Central memory CD4-positive, alpha-beta T cell (primary cell): ENCODE measurements at regions not wholly inside any gene's neighbourhood (a gene's known extent, or its start where the extent isn't known, plus 50 kb on each side); places are given as distances from the start of the nearest gene placed in this dataset.
"Not testable (repeated sequence)": the region's sequence is repeated elsewhere in the genome, so short reads cannot be mapped to it uniquely, and the experiment has no call there.

ENCODE experiments used
- DNase-seq: peaks from one replicate; pipeline ENCODE4 v3.0.0; 2022

DNA sequence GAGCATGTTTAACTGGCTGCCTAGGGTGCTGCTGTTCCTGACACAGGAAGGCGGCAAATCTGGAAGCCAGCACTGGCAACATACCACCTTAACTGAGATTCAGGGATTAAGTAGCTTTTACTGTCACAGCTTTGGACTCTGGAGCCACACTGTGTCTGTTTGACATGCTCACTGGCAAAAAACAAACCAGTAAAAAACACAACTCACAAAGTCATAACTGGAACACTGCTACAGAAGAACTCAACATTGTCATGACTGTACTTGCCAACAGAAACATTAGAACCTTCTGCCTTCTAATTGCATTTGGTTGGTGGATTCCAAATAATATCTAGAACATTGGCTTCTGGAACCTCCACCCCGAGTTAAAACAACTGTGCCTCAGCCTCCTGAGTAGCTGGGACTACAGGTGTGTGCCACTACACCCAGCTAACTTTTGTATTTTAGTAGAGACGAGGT is 117.6 kb downstream of the TTC6 start:
- DNase-seq: no peak

DNA sequence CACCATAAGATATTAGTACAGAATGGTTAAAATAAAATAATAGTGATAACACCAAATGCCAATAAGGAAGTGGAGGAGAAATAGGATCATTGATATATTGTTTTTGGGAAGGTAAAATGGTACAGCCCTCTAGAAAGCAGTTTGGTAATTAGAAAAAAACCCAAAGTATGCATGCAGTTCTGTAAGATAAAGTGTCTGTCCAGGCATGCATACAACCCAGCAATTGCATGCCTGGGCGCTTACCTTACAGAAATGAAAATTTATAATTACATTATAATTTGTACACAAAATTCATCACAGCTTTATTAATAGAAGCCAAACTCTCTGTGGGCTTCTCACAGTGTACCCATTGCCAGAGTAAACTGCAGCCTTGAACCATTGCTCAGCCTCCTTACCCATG is 124.7 kb downstream of the TTC6 start:
- no peak for DNase-seq

DNA sequence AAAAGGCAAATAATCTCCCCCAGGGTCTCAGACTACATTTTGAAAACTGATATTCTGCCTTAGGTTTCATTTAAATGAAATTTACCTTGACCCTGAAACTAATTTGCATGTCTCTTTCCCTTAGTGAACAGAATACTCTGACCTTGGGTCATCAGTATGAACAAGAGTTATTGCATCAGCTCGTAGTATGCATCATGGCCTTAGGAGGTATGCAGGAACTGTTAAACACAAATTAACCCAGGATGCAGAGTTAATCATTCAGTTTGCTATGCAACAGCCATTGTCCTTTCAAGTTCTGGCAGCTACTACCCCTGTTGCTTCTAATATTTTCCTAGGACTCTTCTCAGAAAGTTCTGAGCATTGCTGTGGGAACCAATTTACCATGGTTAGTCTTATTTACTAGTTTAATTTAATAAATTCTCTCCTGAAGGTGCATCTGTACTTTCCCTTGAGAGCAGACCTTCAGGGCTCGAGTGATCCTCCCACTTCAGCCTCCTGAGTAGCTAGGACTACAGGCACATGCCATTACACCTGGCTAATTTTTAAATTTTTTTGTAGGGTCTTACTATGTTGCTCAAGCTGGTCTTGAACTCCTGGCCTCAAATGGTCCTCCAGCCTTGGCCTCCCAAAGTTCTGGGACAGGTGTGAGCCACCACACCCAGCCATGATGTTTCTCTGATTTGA is 126.7 kb downstream of the TTC6 start:
- DNase-seq: no peak

DNA sequence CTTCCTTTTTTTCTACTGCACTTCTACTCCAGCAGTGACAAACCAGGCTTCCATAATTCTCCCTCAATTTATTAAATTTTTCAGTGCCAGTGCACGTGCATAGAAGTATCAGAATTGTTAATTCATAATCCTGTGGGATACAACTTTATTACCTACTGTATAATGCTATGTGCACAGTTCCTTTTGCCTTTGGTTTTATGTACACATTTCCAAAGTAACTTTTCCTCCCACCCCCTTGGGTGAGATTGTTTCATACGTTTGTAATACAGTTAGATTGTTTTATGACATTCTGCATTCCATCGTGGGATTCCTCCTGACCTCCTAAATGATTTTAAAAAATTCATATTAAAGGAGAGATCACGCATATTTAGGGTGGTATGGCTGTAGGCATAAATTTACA is 128.1 kb downstream of the TTC6 start:
- DNase-seq: no peak

DNA sequence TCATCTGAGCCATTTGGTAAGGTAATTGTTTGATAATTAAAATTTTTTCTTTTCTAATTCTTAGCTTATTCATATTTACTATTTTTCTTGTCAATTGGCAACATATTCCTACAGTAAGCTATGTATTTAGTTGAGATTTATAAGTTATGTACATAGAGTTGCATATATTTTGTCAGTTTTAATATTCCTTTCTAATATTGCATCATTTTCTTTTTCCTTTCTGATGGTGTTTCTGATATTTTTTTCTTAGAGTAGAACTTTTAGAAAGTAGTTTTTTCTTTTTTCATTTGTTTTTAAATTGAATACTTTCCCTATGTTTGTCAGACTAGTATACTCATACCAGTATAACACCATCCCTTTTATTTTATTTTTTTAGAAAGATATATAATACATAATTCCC is 131.3 kb downstream of the TTC6 start:
- DNase-seq: no peak

DNA sequence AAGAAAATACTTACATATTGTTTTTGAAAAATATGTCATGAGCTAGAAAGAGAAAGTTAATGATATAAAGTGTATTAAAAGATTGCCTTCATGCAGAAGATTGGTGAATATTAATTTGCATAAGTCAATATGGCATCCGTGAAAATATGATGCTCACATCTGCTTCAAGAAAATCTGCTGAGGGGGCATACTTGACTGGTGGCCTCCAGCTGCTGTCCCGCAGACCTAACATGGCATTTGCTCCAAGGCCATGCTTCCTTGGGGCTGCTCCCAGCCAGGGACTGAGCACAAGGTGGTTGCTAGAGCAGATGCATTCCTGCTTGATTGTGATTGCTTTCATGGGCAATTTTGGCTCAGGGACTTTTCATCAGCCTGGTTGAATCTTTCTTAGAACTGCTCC is 133.8 kb downstream of the TTC6 start:
- no peak for DNase-seq

DNA sequence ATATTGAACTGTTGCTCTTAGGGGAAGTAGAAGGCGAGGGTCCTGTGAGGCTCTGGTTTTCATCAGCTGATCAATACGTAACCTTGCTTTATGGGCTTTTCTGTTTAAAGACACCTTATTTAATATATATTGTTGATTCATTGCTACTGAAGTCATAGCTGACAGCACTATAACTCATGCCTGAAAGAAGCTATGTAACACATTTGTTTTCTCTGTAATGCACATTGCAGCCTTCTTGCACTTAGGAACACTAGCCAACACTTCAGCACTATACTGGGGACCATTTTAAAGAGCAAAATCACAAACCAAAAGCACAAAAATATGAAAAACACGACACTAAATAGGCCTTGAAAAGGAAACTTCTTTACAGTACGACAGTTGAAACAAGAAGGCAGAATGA is 135.7 kb downstream of the TTC6 start:
- DNase-seq: no peak

DNA sequence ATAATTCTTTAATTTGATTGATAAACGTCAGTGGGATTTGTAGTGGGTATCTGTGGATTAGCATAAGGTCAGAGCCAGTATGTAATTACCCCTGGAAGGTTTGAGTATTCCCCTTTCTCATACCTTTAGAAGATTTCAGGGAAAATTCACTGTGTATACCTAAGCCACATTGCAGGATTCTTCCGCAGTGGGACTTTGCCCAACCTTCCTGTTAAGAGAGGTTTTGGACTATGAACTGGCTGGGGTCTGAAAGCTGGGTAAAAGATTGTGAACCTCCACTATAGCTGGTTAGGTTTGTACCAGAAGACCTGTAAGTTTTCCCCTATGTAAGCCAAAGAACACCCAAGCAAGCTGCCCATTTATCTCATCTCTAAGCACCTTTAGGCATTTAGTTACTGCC is 150.2 kb downstream of the TTC6 start:
- no peak for DNase-seq

DNA sequence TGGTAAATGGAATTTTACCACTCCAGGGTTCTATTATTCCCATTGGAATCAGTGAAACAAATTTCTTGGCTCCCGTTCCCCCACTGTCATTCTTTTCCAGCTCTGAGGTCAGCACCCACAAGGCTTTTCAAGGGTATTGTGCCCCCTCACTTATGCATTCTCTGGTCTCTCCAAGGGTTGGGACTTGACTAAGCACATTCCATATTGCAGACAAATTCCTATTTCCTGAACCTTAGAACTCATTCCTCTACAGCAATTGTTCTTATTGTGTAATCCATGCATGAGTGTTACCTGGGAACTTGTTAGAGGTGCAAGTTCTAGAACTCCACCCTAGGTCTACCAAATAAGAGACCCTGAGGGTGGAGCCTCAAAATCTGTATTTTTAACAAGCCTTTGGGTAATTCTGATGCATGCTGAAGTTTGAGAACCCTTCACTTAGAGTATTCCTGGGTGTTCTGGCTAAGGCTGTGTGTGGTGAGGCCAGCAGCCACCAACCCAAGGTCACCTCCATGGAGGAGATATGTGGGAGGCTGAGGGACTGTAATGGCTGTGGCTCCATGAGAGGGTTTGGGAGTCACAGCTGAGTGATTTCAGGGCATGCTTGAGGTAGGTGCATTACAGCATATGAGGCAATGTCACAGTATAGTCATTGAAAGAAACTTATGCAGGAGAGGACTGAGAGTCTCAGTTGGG is 150.9 kb downstream of the TTC6 start:
- DNase-seq: no peak

DNA sequence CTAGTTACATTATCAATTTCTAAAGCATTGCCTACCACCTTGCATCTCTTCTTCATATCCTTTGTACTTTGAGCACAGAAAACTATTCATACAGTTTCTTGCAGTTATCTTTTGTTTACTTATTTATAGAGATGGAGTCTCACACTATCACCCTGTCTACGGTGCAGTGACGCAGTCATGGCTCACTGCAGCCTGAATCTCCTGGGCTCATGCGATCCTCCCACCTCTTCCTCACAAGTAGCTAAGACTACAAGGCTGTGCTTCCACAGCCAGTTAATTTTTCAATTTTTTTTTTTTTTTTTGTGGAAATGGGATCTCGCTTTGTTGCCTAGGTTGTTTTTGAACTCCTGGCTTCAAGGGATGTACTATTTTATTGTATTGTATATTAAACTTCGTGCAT is 158.0 kb downstream of the TTC6 start:
- no peak for DNase-seq

DNA sequence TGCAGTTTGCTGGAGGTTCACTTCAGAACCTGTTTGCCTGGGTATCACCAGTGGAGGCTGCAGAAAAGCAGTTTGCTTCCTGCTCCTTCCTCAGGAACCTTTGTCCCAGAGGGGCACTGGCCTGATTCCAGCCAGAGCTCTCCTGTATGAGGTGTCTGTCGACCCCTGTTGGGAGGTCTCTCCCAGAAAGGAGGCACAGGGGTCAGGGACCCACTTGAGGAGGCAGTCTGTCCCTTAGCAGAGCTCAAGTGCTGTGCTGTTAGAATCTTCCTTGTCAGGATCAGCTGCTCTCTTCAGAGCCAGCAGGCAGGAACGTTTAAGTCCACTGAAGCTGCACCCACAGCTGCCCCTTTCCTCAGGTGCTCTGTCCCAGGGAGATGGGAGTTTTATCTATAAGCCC is 164.8 kb downstream of the TTC6 start:
- not testable (repeated sequence) for DNase-seq

DNA sequence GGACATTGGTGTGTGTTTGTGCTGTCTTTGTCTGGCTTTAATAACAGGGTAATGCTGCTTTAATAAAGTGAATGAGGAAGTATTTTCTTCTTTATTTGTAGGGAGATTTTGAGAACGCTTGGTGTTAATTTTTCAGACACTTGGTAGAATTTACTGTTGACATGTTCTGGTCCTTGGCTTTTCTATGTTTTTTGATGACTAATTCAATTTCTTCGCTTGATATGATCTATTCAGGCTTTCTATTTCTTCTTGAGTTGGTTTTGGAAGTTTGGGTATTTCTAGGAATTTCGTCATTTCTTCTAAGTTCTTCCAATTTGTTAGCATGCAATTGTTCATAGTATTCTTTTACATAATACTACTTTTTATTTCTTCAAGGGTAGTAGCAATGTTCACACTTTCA is 167.8 kb downstream of the TTC6 start:
- no peak for DNase-seq

DNA sequence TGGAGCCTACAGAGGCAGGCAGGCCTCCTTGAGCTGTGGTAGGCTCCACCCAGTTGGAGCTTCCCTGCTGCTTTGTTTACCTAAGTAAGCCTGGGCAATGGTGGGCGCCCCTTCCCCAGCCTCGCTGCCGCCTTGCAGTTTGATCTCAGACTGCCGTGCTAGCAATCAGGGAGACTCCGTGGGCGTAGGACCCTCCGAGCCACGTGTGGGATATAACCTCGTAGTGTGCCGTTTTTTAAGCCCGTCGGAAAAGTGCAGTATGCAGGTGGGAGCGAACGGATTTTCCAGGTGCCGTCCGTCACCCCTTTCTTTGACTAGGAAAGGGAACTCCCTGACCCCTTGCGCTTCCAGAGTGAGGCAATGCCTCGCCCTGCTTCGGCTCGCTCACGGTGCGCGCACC is 176.9 kb downstream of the TTC6 start:
- not testable (repeated sequence) for DNase-seq

DNA sequence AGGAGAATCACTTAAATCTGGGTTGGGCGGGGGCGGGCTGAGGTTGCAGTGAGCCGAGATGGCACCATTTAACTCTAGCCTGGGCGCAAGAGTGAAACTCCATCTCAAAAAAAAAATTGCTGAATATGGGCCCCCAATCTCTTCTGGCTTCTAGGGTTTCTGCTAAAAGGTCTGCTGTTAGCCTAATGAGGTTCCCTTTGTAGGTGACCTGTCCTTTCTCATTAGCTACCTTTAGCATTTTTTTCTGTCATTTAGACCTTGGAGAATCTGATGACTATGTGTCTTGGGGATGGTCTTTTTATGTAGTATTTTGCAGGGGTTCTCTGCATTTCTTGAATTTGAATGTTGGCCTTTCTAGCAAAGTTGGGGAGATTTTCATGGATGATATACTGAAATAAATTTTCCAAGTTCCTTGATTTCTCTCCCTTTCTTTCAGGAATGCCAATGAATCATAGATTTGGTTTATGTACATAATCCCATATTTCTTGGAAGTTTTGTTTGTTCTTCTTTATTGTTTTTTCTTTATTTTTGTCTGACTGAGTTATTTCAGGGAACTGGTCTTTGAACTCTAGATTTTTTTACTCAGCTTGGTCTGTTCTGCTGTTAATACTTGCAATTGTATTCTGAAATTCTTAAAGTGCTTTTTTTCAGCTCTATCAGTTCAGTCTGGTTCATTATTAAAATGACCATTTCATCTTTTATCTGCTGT is 181.5 kb downstream of the TTC6 start:
- no peak for DNase-seq

DNA sequence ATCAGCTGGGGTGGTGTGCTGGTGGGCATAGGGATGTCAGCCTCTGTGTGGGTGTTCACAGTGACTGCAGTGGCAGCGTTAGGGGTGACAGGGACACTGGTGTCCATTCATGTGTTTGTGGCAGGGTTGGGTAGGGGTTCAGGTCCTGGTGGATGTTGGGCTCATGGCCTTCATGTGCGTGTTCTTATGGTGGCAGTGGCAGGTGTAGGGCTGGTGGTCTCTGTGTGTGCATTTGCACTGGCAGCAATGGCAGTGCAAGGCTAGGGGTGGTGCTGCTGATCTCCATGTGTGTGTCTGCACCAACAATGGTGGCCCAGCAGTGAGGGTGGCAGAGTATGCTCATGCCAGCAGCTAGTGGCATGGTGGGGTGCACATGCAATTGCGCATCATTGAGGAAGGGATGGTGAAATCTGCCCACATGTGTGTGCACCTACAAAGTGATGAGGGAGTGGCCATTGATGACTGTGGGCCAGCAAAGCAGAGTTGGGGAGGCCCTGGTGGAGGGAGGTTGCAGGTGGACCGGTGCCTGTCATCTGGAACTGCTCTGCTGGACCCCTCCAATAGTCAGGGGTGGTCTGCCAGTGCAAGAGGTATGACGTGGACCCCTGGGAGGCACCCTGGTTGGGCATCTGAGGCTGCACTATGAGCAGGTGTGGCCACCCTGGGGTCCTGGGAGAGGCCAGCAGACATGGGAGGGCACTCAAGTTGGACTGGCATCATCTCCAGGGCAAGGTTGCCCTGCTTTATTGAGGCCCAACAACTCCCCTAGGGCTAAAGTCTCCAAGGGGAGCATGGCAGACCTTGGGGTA is 182.9 kb downstream of the TTC6 start:
- no peak for DNase-seq

DNA sequence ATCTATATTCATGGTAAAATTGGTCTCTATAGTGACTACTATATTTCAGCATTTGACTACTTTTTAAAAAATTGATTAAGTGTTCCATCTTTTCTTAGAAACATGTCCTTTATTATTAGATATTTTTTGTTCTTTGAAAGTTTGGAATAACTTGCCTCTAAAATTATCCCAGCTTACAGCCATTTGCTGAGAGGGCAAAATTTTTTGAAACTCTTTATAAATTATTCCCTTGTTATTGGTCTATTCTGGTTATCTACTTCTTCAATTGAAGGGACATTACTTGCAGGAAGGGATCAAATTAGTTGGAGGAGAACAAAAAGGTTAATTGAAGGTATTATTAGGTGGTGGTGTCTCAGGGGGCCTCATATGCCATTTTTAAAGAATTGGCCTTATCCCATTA is 184.1 kb downstream of the TTC6 start:
- no peak for DNase-seq

DNA sequence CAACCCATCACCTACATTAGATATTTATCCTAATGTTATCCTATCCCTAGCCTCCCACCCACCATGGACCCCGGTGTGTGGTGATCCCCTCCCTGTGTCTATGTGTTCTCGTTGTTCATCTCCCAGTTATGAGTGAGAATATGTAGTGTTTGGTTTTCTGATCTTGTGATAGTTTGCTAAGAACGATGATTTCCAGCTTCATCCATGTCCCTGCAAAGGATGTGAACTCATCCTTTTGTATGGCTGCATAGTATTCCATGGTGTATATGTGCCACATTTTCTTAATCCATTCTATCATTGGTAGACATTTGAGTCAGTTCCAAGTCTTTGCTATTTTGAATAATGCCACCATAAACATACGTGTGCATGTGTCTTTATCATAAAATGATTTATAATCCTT is 185.3 kb downstream of the TTC6 start:
- DNase-seq: not testable (repeated sequence)

DNA sequence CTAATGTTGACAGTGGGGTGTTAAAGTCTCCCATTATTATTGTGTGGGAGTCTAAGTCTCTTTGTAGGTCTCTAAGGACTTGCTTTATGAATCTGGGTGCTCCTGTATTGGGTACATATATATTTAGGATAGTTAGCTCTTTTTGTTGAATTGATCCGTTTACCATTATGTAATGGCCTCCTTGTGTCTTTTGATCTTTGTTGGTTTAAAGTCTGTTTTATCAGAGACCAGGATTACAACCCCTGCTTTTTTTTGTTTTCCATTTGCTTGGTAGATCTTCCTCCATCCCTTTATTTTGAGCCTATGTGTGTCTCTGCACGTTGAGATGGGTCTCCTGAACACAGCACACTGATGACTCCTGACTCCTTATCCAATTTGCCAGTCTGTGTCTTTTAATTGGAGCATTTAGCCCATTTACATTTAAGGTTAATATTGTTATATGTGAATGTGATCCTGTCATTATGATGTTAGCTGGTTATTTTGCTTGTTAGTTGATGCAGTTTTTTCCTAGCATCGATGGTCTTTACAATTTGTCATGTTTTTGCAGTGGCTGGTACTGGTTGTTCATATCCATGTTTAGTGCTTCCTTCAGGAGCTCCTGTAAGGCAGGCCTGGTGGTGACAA is 188.9 kb downstream of the TTC6 start:
- not testable (repeated sequence) for DNase-seq

DNA sequence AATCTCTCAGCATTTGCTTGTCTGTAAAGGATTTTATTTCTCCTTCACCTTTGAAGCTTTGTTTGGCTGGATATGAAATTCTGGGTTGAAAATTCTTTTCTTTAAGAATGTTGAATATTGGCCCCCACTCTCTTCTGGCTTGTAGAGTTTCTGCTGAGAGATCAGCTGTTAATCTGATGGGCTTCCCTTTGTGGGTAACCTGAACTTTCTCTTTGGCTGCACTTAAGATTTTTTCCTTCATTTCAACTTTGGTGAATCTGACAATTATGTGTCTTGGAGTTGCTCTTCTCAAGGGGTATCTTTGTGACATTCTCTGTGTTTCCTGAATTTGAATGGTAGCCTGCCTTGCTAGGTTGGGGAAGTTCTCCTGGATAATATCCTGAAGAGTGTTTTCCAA is 189.4 kb downstream of the TTC6 start:
- DNase-seq: not testable (repeated sequence)

DNA sequence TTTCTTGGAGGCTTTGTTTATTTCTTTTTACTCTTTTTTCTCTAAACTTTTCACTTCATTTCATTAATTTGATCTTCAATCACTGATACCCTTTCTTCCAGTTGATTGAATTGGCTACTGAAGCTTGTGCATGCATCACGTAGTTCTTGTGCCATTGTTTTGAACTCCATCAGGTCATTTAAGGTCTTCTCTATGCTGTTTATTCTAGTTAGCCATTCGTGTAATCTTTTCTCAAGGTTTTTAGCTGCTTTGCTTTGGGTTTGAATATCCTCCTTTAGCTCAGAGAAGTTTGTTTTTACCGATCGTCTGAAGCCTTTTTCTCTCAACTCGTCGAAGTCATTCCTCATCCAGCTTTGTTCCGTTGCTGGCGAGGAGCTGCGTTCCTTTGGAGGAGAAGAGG is 189.9 kb downstream of the TTC6 start:
- not testable (repeated sequence) for DNase-seq

DNA sequence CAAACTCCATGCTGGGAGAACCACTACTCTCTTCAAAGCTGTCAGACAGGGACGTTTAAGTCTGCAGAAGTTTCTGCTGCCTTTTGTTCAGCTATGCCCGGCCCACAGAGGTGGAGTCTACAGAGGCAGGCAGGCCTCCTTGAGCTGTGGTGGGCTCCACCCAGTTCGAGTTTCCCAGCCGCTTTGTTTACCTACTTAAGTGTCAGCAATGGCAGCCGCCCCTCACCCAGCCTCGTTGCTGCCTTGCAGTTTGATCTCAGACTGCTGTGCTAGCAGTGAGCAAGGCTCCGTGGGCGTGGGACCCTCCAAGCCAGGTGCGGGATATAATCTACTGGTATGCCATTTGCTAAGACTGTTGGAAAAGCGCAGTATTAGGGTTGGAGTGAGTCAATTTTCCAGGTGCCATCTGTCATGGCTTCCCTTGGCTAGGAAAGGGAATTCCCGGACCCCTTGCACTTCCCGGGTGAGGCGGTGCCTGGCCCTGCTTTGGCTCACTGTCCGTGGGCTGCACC is 190.7 kb downstream of the TTC6 start:
- not testable (repeated sequence) for DNase-seq

DNA sequence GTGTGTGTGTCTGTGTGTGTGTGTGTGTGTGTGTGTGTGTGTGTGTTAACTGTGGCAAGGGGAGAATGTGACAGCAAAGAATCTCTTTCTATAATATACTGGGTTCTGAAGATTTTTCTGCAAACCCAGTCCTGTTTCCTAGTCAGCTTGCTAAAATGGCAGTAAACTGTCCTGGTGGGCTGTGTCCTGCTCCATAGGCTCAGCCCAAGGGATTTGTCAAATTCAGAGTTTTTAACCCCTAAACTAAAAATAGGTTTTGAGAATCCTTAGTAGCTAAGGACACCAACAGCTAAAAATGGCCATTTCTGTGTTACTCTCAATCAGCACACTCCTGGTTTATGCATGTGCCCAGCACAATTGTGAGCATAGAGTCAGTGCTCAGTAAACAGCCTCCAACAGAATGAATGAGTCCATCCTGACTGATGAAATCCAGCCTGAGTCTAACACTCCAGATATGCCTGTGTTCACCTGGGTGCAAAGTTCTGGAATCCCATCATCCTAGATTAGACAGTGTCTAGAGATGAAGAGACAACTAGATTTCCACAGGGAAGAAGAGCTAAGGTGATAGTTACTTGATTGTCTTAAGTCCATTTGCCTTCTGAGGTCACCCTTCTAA is 192.6 kb downstream of the TTC6 start:
- no peak for DNase-seq
